NB4 (cell line): ENCODE measurements at regions not wholly inside any gene's neighbourhood (a gene's known extent, or its start where the extent isn't known, plus 50 kb on each side); places are given as distances from the start of the nearest gene placed in this dataset.

Source experiments
- POLR2A ChIP-seq: IDR thresholded peaks from 2 replicates; pipeline ENCODE4 v1.6.1; 2011; ENCODE audit warnings: mild to moderate bottlenecking; ENCODE audit not compliant: insufficient read length; ENCODE audit errors: extremely low read depth
- TF ChIP-seq, protein P1 (sequence below): IDR thresholded peaks from one replicate; pipeline ENCODE4 v1.5.1; 2012; ENCODE audit warnings: low read depth, low read length

DNA sequence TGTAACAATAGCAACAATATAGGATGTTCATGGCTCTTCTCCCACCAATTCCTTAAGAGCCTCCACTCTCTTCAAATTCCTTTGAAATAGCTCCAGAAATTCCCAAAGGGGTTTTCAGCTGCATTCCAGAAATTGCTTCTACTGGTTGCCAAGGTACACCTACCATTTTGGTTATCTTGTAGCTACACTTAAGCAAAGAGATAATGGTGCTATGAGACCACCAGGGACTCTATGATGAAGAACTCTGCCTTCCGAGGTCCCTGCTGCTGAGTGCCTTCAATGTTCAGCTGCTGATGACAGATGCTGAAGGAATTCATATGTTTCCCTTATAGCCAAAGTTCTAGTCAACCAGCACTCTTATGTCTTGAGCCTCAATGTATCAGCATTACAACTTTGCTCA lies 78.4 kb downstream of the POU4F1 start:
- TF ChIP-seq, protein P1, sequence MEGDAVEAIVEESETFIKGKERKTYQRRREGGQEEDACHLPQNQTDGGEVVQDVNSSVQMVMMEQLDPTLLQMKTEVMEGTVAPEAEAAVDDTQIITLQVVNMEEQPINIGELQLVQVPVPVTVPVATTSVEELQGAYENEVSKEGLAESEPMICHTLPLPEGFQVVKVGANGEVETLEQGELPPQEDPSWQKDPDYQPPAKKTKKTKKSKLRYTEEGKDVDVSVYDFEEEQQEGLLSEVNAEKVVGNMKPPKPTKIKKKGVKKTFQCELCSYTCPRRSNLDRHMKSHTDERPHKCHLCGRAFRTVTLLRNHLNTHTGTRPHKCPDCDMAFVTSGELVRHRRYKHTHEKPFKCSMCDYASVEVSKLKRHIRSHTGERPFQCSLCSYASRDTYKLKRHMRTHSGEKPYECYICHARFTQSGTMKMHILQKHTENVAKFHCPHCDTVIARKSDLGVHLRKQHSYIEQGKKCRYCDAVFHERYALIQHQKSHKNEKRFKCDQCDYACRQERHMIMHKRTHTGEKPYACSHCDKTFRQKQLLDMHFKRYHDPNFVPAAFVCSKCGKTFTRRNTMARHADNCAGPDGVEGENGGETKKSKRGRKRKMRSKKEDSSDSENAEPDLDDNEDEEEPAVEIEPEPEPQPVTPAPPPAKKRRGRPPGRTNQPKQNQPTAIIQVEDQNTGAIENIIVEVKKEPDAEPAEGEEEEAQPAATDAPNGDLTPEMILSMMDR: no peak
- TF ChIP-seq POLR2A: no peak
